GM19455 (cell line): ENCODE measurements at regions not wholly inside any gene's neighbourhood (a gene's known extent, or its start where the extent isn't known, plus 50 kb on each side); places are given as distances from the start of the nearest gene placed in this dataset.

ENCODE experiments used
- ATAC-seq: cut with Tn5 transposase; IDR thresholded peaks from one replicate; pipeline ENCODE4 v1.9.1; 2021; ENCODE audit not compliant: unreplicated experiment

GRCh38 chr1:34591751-34592629 lies 162.9 kb upstream of the GJB5 start:
- no peak for ATAC-seq

GRCh38 chr1:34597877-34598514 lies 156.9 kb upstream of the GJB5 start:
- no peak for ATAC-seq

GRCh38 chr1:34602907-34603306 lies 151.9 kb upstream of the GJB5 start:
- ATAC-seq: no peak

- no peak for ATAC-seq
Observed at GRCh38 chr1:34603594-34603993, 151.3 kb upstream of the GJB5 start.

GRCh38 chr1:34606504-34606903 lies 148.3 kb upstream of the GJB5 start:
- no peak for ATAC-seq

GRCh38 chr1:34610063-34610462 lies 144.8 kb upstream of the GJB5 start:
- ATAC-seq: no peak

- no peak for ATAC-seq
Observed at GRCh38 chr1:34611571-34611970, 143.3 kb upstream of the GJB5 start.

- no peak for ATAC-seq
Observed at GRCh38 chr1:34612091-34612827, 142.6 kb upstream of the GJB5 start.

GRCh38 chr1:34617321-34618118 lies 137.3 kb upstream of the GJB5 start:
- no peak for ATAC-seq

- no peak for ATAC-seq
Observed at GRCh38 chr1:34618381-34618780, 136.5 kb upstream of the GJB5 start.

GRCh38 chr1:34619256-34619655 lies 135.6 kb upstream of the GJB5 start:
- no peak for ATAC-seq

GRCh38 chr1:34621916-34622315 lies 132.9 kb upstream of the GJB5 start:
- no peak for ATAC-seq

GRCh38 chr1:34625521-34626015 lies 129.3 kb upstream of the GJB5 start:
- no peak for ATAC-seq

GRCh38 chr1:34627465-34628240 lies 127.2 kb upstream of the GJB5 start:
- no peak for ATAC-seq

GRCh38 chr1:34631126-34631525 lies 123.7 kb upstream of the GJB5 start:
- no peak for ATAC-seq

GRCh38 chr1:34639701-34640100 lies 115.1 kb upstream of the GJB5 start:
- no peak for ATAC-seq

- ATAC-seq: no peak
Observed at GRCh38 chr1:34640654-34641401, 114.0 kb upstream of the GJB5 start.

- ATAC-seq: no peak
Observed at GRCh38 chr1:34642679-34643078, 112.2 kb upstream of the GJB5 start.

GRCh38 chr1:34645109-34645688 lies 109.6 kb upstream of the GJB5 start:
- ATAC-seq: no peak
